ENCODE measurements at regions not wholly inside any gene's neighbourhood (a gene's known extent, or its start where the extent isn't known, plus 50 kb on each side); places are given as distances from the start of the nearest gene placed in this dataset.
"Not testable (repeated sequence)": the region's sequence is repeated elsewhere in the genome, so short reads cannot be mapped to it uniquely, and the experiment has no call there.

GRCh38 chr7:68861171-68861570 lies 737.1 kb upstream of the AUTS2 start:
- no peaks in the 10 kb centered on the region for H3K36me3 ChIP-seq (replicated peaks)
- no peak for DNase-seq
- no peak for TF ChIP-seq CTCF (IDR thresholded peaks at IDR 0.05; ENCODE audit: low read depth, low read length, missing control alignments)
- no peaks in the 10 kb centered on the region for H3K27me3 ChIP-seq (replicated peaks)
- no peak overlapping the region for H3K4me3 ChIP-seq (ENCODE audit: low read depth, low read length)
- no peak overlapping the region for H3K27ac ChIP-seq
- in situ Hi-C loops (cut with HindIII; ENCODE audit: low pct_ligation_motif_present, low sequenced_read_pairs) = no loop called here

- Histone ChIP-seq H3K4me3 (ENCODE audit: low read depth, low read length) (no peak overlapping the region), H3K27me3 (replicated peaks) (no peaks in the 10 kb centered on the region), H3K36me3 (replicated peaks) (no peaks in the 10 kb centered on the region), H3K27ac (no peak overlapping the region)
- DNase-seq = no peak
- in situ Hi-C loops (cut with HindIII; ENCODE audit: low pct_ligation_motif_present, low sequenced_read_pairs) = no loop called here
- no peak for TF ChIP-seq CTCF (IDR thresholded peaks at IDR 0.05; ENCODE audit: low read depth, low read length, missing control alignments)
These were observed 736.0 kb upstream of the AUTS2 start for GRCh38 chr7:68862261-68862660.

GRCh38 chr7:68862736-68863135 lies 735.5 kb upstream of the AUTS2 start:
- in situ Hi-C loops (cut with HindIII; ENCODE audit: low pct_ligation_motif_present, low sequenced_read_pairs) = no loop called here
- no peak for DNase-seq
- Histone ChIP-seq H3K4me3 (ENCODE audit: low read depth, low read length) (no peak overlapping the region), H3K36me3 (replicated peaks) (no peaks in the 10 kb centered on the region), H3K27me3 (replicated peaks) (no peaks in the 10 kb centered on the region), H3K27ac (no peak overlapping the region)
- TF ChIP-seq CTCF (IDR thresholded peaks at IDR 0.05; ENCODE audit: low read depth, low read length, missing control alignments) = no peak

GRCh38 chr7:68865351-68866199 lies 732.7 kb upstream of the AUTS2 start:
- Histone ChIP-seq H3K27me3 (replicated peaks) (no peaks in the 10 kb centered on the region), H3K27ac (no peak overlapping the region), H3K4me3 (ENCODE audit: low read depth, low read length) (no peak overlapping the region), H3K36me3 (replicated peaks) (no peaks in the 10 kb centered on the region)
- in situ Hi-C loops (cut with HindIII; ENCODE audit: low pct_ligation_motif_present, low sequenced_read_pairs) = no loop called here
- no peak for TF ChIP-seq CTCF (IDR thresholded peaks at IDR 0.05; ENCODE audit: low read depth, low read length, missing control alignments)
- DNase-seq = no peak

- in situ Hi-C loops (cut with HindIII; ENCODE audit: low pct_ligation_motif_present, low sequenced_read_pairs) = no loop called here
- no peak for TF ChIP-seq CTCF (IDR thresholded peaks at IDR 0.05; ENCODE audit: low read depth, low read length, missing control alignments)
These were observed 732.1 kb upstream of the AUTS2 start for GRCh38 chr7:68866200-68866570.

GRCh38 chr7:68866721-68867120 lies 731.6 kb upstream of the AUTS2 start:
- DNase-seq; in situ Hi-C loops (cut with HindIII; ENCODE audit: low pct_ligation_motif_present, low sequenced_read_pairs); H3K27ac ChIP-seq; H3K27me3 ChIP-seq (replicated peaks); H3K4me3 ChIP-seq (ENCODE audit: low read depth, low read length); H3K36me3 ChIP-seq (replicated peaks): not testable (repeated sequence)

More at GRCh38 chr7:68866200-68866570, 732.1 kb upstream of the AUTS2 start:
- Histone ChIP-seq H3K27ac (no peak overlapping the region), H3K36me3 (replicated peaks) (no peaks in the 10 kb centered on the region), H3K27me3 (replicated peaks) (no peaks in the 10 kb centered on the region), H3K4me3 (ENCODE audit: low read depth, low read length) (no peak overlapping the region)
- DNase-seq = no peak
